ENCODE measurements at regions not wholly inside any gene's neighbourhood (a gene's known extent, or its start where the extent isn't known, plus 50 kb on each side); places are given as distances from the start of the nearest gene placed in this dataset.

GRCh38 chr12:43052441-43052840, 462.9 kb upstream of the PRICKLE1 start:
- no peak for TF ChIP-seq CTCF (IDR thresholded peaks at IDR 0.05)
- no peak for TF ChIP-seq POLR2A (IDR thresholded peaks at IDR 0.05)
